ENCODE measurements at regions not wholly inside any gene's neighbourhood (a gene's known extent, or its start where the extent isn't known, plus 50 kb on each side); places are given as distances from the start of the nearest gene placed in this dataset.
A peak's percentile ranks its signal among the peaks of the same experiment; 100 is the strongest.

DNA sequence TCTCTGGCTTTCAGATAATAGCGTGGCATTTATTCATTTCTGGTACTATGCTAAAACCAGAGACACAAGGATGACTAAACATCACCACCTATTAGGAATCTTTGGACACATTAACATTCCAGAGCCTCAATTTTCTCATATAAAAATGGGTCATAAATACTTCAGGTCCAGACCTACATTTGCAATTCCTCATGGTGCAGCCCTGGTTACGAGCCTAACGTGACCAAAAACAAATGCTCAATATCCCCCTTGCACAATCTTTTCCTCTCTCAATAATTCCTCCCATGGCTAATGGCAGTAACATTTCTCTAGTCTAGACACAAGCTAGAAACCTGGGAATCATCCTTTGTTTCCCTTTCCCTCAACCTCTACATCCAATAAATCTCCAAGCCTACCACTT is 112.8 kb upstream of the NABP1 start:
- no peak for DNase-seq

- no peak for DNase-seq
Observed at GRCh38 chr2:191565647-191566198, 112.2 kb upstream of the NABP1 start.

- DNase-seq: peak; percentile 71
Observed at GRCh38 chr2:191566344-191566743, 111.6 kb upstream of the NABP1 start.

- no peak for DNase-seq
Observed at GRCh38 chr2:191567206-191567605, 110.7 kb upstream of the NABP1 start.

DNA sequence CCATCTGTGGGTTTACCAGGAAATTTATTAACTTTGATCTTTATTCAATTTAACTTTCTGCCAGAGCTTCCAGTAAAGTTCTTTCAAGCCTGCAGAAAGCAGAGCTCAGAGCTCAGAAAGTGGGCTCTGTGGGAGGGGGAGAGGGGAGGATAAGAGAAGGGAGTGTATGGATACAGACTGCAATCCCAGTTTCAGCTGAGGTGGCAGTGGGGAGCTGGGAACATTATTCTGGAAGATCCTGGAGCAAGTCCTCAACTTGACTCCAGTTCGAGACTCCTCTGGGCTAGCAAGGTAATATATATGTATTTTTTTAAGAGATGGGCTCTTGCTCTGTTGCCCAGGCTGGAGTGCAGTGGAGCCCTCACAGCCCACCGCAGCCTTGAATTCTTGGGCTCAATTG is 108.9 kb upstream of the NABP1 start:
- no peak for DNase-seq

DNA sequence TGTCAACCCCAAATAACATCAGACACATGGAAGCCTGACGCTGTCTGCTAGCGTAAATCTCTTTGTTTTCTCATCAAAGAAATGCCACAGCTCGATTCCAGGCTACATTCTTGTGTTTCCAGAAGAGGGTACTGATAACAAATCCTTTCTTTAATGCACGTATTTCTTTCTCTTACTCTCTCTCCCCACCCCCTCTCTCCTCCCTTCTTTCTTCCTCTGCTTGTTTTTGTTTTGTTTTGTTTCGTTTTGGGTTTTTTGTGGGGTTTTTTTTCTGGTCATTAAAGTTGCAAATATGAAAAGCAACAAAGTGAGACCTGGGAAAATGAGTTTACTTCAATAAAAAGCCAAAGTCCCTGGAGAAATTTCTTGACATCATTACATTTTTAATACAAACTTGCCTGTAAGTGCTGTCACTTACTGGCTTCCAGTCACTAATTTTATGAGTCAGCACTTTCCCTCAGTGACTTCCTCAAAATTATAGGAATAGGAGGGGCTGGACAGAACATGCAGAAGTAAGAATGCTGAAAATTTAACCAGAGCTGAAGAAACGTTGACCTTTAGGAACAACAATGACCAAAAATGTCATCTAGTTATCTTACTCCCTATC is 106.7 kb upstream of the NABP1 start:
- DNase-seq: peak; percentile 76

GRCh38 chr2:191572319-191572718 is 105.6 kb upstream of the NABP1 start:
- no peak for DNase-seq

DNA sequence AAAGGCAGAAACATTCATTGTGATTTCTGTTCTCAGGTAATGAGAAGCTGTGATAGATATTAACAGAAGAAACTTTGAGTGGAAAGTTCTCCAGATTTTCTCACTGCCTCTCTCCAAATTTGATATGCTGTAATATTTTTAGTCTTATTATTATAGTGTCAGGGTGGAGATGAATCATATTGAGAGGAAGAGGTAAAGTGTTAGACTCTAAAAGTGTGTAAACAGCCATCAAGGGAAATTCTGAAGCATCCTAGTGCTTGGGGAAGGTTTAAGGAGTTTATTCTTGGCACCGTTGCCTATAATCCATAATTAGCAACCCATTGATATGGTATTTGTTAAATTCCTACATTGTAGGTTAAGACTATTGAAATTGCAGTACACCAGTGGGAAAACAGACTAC is 104.7 kb upstream of the NABP1 start:
- no peak for DNase-seq

GRCh38 chr2:191574232-191574631 is 103.7 kb upstream of the NABP1 start:
- DNase-seq: peak; percentile 58

DNA sequence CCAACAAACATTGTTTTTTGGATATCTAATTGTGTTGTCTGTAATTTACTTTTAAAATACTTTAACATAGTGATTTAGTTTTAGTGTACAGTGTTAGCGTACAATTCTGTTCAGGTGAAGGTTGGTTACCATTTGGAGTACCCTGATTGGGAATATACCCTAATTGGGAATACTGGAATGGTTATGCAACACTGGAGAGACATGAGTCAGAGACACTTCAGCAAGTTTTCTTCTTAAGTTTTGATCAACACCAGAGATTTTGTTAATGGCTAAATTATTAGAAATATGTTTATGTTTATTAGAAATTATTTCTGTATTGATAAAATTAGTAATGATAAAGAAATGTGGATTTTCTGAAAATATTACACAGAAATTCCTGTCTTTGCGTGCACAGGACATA is 100.3 kb upstream of the NABP1 start:
- no peak for DNase-seq

GRCh38 chr2:191578031-191578430 is 99.9 kb upstream of the NABP1 start:
- DNase-seq: no peak

DNA sequence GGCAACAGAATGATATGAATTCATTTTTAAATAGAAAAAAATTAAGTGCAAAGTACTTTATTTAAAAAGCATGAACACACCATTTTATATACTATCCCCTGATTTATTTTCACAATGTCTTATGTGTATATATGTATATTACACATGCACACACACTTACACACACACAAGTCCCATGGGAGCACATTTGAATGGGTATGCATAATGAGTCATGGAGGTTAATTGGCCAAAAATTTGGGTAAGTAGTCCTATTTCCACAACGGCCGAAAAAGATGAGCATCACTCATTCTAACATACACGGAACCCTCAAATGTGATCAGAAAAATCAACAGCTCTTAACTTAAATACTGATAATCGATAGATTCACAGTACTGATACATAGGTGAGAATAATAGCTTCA is 97.4 kb upstream of the NABP1 start:
- DNase-seq: peak; percentile 68

- no peak for DNase-seq
Observed at GRCh38 chr2:191581003-191581402, 96.9 kb upstream of the NABP1 start.

GRCh38 chr2:191582355-191582754 is 95.6 kb upstream of the NABP1 start:
- peak; percentile 94 for DNase-seq

- DNase-seq: no peak
Observed at GRCh38 chr2:191591025-191591424, 86.9 kb upstream of the NABP1 start.

DNA sequence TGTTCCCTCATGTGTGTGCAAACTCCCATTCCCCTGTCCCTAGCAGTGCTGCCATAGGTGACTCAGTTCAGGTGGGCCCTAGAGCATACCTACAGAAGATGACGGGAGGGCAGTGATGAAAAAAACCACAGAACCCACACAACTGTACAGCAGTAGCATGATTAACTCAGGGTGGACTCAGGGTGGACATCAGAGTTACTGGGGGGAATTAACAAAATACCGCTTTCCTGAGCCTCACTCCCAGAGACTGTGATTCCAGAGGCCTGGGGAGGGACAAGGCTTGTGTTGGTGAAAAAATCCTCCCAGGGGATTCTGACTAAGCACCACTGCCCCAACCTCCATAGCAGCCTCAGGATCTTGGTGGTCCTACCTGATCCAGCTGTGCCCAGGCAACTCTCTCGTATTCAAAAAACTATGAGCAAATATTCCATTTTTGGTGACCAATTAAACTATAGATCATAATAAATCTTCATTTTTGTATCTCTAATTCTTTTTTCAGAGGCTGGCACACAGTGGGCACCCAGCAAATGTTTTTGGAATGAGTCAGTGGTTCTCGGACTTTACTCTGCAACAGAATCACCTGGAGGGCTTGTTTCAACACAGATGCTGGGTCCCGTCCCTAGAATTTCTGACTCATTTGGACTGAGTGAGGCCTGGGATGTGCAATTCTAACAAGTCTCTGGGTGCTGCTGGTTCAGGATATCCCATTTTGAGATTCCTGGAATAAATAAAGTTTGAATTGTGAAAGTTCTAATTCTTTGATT is 84.1 kb upstream of the NABP1 start:
- peak; percentile 52 for DNase-seq

GRCh38 chr2:191597186-191597751 is 80.7 kb upstream of the NABP1 start:
- DNase-seq: no peak

GRCh38 chr2:191598296-191598695 is 79.6 kb upstream of the NABP1 start:
- no peak for DNase-seq

DNA sequence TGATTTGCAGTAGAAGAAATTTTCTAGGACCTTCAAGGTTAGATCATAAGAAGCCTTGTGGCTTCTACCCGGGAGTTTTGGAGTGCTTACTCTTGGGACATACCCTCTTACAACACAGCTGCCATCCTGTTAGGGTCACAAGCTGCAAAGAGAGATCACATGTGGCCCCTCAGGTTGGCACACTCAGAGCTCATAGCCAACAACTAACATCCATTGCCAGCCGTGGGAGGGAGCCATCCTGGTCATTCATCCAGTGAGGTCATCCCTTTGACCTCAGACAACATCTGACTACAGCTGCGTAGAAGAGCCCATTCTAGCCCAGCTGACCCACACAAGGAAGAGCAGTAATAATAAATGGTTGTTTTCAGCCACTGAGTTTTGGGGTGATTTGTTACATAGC is 76.9 kb upstream of the NABP1 start:
- no peak for DNase-seq

- DNase-seq: no peak
Observed at GRCh38 chr2:191604154-191604553, 73.8 kb upstream of the NABP1 start.

DNA sequence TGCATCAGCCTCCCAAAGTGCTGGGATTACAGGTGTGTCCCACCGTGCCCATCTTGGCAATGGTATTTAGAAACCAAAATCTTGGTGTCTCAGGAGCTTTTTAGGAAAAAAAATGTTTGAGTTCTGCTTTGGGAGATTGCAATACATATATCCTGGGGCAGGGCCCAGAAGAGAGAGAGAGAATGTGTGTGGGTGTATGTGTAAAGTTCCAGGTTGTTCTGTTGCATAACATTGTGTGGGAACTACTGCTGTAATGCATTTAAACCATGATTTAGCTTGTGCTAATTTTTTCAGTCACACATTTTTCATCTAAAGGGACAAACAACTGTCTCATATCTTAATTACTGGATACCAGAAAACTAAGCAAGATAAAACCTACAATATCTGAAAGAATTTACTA is 70.8 kb upstream of the NABP1 start:
- DNase-seq: no peak

GRCh38 chr2:191610756-191611155 is 67.2 kb upstream of the NABP1 start:
- DNase-seq: no peak

- DNase-seq: no peak
Observed at GRCh38 chr2:191611614-191612013, 66.3 kb upstream of the NABP1 start.

DNA sequence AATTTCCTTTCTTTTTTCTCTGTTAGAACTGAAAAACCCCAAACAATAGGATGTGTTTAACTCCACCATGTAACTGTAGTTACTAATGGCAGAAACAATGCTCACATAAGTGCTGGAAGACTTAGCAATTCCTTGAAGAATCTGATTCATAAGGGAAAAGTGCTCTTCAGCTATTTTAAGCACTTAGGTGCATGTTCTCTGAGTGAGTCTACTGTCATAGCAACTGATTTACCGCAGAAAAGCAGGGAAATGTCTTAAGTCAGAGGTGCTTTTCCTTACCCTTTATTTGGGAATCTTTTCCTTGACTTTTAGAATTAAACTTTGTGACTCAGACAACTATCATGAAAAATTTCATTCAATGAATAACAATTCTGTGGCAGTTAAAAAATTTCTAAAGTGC is 65.4 kb upstream of the NABP1 start:
- DNase-seq: peak; percentile 98
